ENCODE measurements at regions not wholly inside any gene's neighbourhood (a gene's known extent, or its start where the extent isn't known, plus 50 kb on each side); places are given as distances from the start of the nearest gene placed in this dataset.

DNA sequence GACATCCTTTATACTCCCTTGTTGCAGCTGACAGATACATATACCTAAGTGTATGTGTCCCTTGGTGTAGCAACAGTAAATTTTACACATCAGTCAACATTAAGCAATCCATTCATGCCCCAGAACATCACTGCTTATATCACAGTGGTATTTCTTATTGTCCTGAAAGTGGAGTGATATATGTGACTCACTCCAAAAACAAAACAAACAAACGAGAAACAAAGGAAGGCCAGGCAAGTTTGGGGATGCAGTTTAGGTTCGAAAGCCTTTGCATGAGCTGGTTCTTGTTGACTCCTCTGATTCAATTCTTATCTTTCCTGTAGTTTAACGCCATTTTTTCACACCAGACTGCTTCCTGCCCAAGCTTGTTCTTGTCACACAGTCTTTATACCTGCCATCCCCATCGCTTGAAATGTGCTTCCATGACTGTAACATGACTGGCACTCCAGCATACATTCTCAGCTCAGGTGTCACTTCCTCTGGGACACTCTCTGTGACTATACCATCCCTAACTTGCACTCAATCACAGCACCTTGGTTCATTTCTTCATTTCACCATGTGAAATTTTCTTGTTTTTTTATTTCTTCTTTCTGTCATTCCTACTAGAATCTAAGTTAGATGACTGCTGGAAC lies 125.0 kb upstream of the TSHZ2 start:
- H3K79me2 ChIP-seq (ENCODE audit: insufficient read depth, low read length), result no peaks in the 10 kb centered on the region
- no peaks in the 10 kb centered on the region for H4K20me1 ChIP-seq (ENCODE audit: insufficient read depth, low read length, poor library complexity, severe bottlenecking)
- no peaks in the 10 kb centered on the region for H3K9me3 ChIP-seq (ENCODE audit: insufficient read depth, low read depth, low read length)
- TF ChIP-seq, protein P1, sequence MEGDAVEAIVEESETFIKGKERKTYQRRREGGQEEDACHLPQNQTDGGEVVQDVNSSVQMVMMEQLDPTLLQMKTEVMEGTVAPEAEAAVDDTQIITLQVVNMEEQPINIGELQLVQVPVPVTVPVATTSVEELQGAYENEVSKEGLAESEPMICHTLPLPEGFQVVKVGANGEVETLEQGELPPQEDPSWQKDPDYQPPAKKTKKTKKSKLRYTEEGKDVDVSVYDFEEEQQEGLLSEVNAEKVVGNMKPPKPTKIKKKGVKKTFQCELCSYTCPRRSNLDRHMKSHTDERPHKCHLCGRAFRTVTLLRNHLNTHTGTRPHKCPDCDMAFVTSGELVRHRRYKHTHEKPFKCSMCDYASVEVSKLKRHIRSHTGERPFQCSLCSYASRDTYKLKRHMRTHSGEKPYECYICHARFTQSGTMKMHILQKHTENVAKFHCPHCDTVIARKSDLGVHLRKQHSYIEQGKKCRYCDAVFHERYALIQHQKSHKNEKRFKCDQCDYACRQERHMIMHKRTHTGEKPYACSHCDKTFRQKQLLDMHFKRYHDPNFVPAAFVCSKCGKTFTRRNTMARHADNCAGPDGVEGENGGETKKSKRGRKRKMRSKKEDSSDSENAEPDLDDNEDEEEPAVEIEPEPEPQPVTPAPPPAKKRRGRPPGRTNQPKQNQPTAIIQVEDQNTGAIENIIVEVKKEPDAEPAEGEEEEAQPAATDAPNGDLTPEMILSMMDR (conservative IDR thresholded peaks at IDR 0.05; ENCODE audit: low read length), result no peak
- TF ChIP-seq EZH2phosphoT487 (IDR thresholded peaks at IDR 0.05; ENCODE audit: borderline replicate concordance), result no peak
- no peaks in the 10 kb centered on the region for H3K27me3 ChIP-seq (ENCODE audit: insufficient read depth, low read length, poor library complexity, severe bottlenecking)
- H2AFZ ChIP-seq (ENCODE audit: low read length), result no peak overlapping the region
- H3K36me3 ChIP-seq (ENCODE audit: insufficient read depth, low read length), result no peaks in the 10 kb centered on the region
- H3K9ac ChIP-seq (ENCODE audit: low read depth, low read length, poor library complexity, severe bottlenecking), result no peak overlapping the region
- no peaks in the 10 kb centered on the region for H3K9me2 ChIP-seq (replicated peaks; ENCODE audit: low read depth, low read length)
- H3K4me2 ChIP-seq (ENCODE audit: low read depth, low read length, poor library complexity, severe bottlenecking), result no peak overlapping the region
- no peaks in the 10 kb centered on the region for H3F3A ChIP-seq (ENCODE audit: low read depth)
- no peak overlapping the region for H3K4me3 ChIP-seq (ENCODE audit: low read length, poor library complexity, severe bottlenecking)
- H3K4me1 ChIP-seq (ENCODE audit: insufficient read depth, low read length, poor library complexity, severe bottlenecking), result no peaks in the 10 kb centered on the region

DNA sequence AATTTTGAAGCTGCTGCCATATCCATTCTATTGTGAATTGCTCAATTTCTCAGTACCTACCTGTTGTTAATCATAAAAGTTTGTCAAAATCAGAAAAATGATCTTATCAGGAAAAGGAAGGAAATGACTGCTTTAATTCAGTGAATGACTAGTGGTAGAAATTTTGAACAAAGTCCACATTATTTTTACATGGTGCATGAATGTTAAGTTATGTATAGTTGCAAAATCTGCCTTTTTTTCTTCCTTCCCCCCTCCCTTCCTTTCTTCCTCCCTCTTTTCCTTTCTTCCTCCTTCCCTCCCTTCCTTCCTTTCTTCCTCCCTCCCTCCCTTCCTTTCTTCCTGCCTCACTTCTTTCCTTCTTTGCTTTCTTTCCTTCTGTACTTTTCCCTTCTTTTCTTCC lies 127.1 kb upstream of the TSHZ2 start:
- no peaks in the 10 kb centered on the region for H3K4me1 ChIP-seq (ENCODE audit: insufficient read depth, low read length, poor library complexity, severe bottlenecking)
- TF ChIP-seq, protein P1 (conservative IDR thresholded peaks at IDR 0.05; ENCODE audit: low read length), result no peak
- TF ChIP-seq EZH2phosphoT487 (IDR thresholded peaks at IDR 0.05; ENCODE audit: borderline replicate concordance), result no peak
- no peak overlapping the region for H3K4me3 ChIP-seq (ENCODE audit: low read length, poor library complexity, severe bottlenecking)
- no peak overlapping the region for H2AFZ ChIP-seq (ENCODE audit: low read length)
- H3K27me3 ChIP-seq (ENCODE audit: insufficient read depth, low read length, poor library complexity, severe bottlenecking), result no peaks in the 10 kb centered on the region
- no peaks in the 10 kb centered on the region for H3K36me3 ChIP-seq (ENCODE audit: insufficient read depth, low read length)
- H3F3A ChIP-seq (ENCODE audit: low read depth), result no peaks in the 10 kb centered on the region
- H3K9me2 ChIP-seq (replicated peaks; ENCODE audit: low read depth, low read length), result no peaks in the 10 kb centered on the region
- no peak overlapping the region for H3K4me2 ChIP-seq (ENCODE audit: low read depth, low read length, poor library complexity, severe bottlenecking)
- H3K9ac ChIP-seq (ENCODE audit: low read depth, low read length, poor library complexity, severe bottlenecking), result no peak overlapping the region
- 0 out of 2 replicates have a peak, but pooled peaks cover 3% of the 10 kb centered on the region for H3K9me3 ChIP-seq (ENCODE audit: insufficient read depth, low read depth, low read length)
- no peaks in the 10 kb centered on the region for H3K79me2 ChIP-seq (ENCODE audit: insufficient read depth, low read length)
- H4K20me1 ChIP-seq (ENCODE audit: insufficient read depth, low read length, poor library complexity, severe bottlenecking), result no peaks in the 10 kb centered on the region

DNA sequence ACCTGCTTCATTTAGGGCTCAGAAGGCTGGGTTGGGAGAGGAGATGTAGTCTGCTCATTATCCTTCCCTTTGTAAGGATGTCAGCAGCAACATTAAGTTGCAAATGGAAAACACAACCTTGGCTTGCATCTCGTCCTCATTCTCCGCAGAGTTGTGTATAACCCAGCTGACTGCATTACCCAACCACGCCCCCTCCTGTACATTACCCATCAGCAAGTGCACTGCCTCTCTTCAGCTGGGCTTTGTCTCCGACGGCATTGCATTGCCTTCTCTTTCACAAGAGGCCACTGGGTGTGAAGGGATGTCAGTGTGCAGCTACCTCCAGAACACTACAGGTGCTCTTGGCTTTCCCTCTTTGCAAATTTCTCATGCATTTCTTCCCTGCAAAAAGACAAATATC lies 128.7 kb upstream of the TSHZ2 start:
- no peaks in the 10 kb centered on the region for H3K36me3 ChIP-seq (ENCODE audit: insufficient read depth, low read length)
- no peak overlapping the region for H3K9ac ChIP-seq (ENCODE audit: low read depth, low read length, poor library complexity, severe bottlenecking)
- TF ChIP-seq EZH2phosphoT487 (IDR thresholded peaks at IDR 0.05; ENCODE audit: borderline replicate concordance), result no peak
- TF ChIP-seq, protein P1 (conservative IDR thresholded peaks at IDR 0.05; ENCODE audit: low read length), result no peak
- no peak overlapping the region for H3K4me3 ChIP-seq (ENCODE audit: low read length, poor library complexity, severe bottlenecking)
- H3K9me2 ChIP-seq (replicated peaks; ENCODE audit: low read depth, low read length), result no peaks in the 10 kb centered on the region
- no peaks in the 10 kb centered on the region for H3K79me2 ChIP-seq (ENCODE audit: insufficient read depth, low read length)
- no peaks in the 10 kb centered on the region for H3F3A ChIP-seq (ENCODE audit: low read depth)
- H3K9me3 ChIP-seq (ENCODE audit: insufficient read depth, low read depth, low read length), result 0 out of 2 replicates have a peak, but pooled peaks cover 3% of the 10 kb centered on the region
- H2AFZ ChIP-seq (ENCODE audit: low read length), result no peak overlapping the region
- no peak overlapping the region for H3K4me2 ChIP-seq (ENCODE audit: low read depth, low read length, poor library complexity, severe bottlenecking)
- H4K20me1 ChIP-seq (ENCODE audit: insufficient read depth, low read length, poor library complexity, severe bottlenecking), result no peaks in the 10 kb centered on the region
- no peaks in the 10 kb centered on the region for H3K27me3 ChIP-seq (ENCODE audit: insufficient read depth, low read length, poor library complexity, severe bottlenecking)
- H3K4me1 ChIP-seq (ENCODE audit: insufficient read depth, low read length, poor library complexity, severe bottlenecking), result no peaks in the 10 kb centered on the region
